B cell (primary cell): ENCODE measurements at regions not wholly inside any gene's neighbourhood (a gene's known extent, or its start where the extent isn't known, plus 50 kb on each side); places are given as distances from the start of the nearest gene placed in this dataset.

Experiments
- ATAC-seq: fragments of 200-7000 bp; cut with Tn5 transposase; one replicate; pipeline ENCODE4 v1.10.0; 2021; ENCODE audit warnings: low read depth, mild to moderate bottlenecking, moderate number of reproducible peaks, moderate library complexity
- CTCF ChIA-PET: fragments of 350-600 bp; sonication (Branson Sonifier 250); formaldehyde crosslinking; loops from one replicate; lab custom pipeline; 2021; ENCODE audit warnings: antibody characterized with exemption, inconsistent platforms; lab: Charles Lee
- POLR2A ChIA-PET: fragments of 350-600 bp; sonication (Branson Sonifier 250); formaldehyde crosslinking; loops from one replicate; lab custom pipeline; 2021; ENCODE audit warnings: antibody characterized with exemption; lab: Charles Lee
- DNase-seq: peaks from one replicate; pipeline ENCODE4 v3.0.0; 2013
- H2AFZ ChIP-seq: 2 replicates; pipeline ENCODE4 v1.6.1; 2012; ENCODE audit warnings: mild to moderate bottlenecking, low read depth, low read length; ENCODE audit not compliant: insufficient read depth, poor library complexity, severe bottlenecking
- H3K27ac ChIP-seq, 2 donors: 1 replicate in 1 of 2; 2 replicates in 1 of 2; pipeline ENCODE4 v1.5.1; 2012 to 2013; ENCODE audit warnings: low read length in 2 of 2, mild to moderate bottlenecking in 2 of 2, moderate library complexity in 1 of 2
- H3K27me3 ChIP-seq, 4 experiments: fragments of 200-600 bp in 1 of 4; sonication (generic) in 1 of 4; replicated peaks in 1 of 4; 1 replicate in 2 of 4; 2 replicates in 2 of 4; pipeline versions ENCODE4 v1.6.1 to v1.7.0; 2013 to 2016; ENCODE audit warnings: low read length in 3 of 4, mild to moderate bottlenecking in 2 of 4, mixed read lengths in 1 of 4, moderate library complexity in 1 of 4; ENCODE audit not compliant: insufficient read depth in 4 of 4, control insufficient read depth in 3 of 4; ENCODE audit errors: control extremely low read depth in 1 of 4
- H3K36me3 ChIP-seq, 2 experiments: replicated peaks in 1 of 2; 1 replicate in 1 of 2; 2 replicates in 1 of 2; pipeline versions ENCODE4 v1.6.1 to v1.7.1; 2013; ENCODE audit warnings: low read length in 1 of 2; ENCODE audit not compliant: insufficient read depth in 2 of 2, control insufficient read depth in 1 of 2; ENCODE audit errors: control extremely low read depth in 1 of 2, extremely low read depth in 1 of 2
- H3K4me1 ChIP-seq, 2 donors: fragments of 200-600 bp in 1 of 2; sonication (generic) in 1 of 2; 1 replicate in 1 of 2; 2 replicates in 1 of 2; pipeline versions ENCODE4 v1.5.1 to v1.6.1; 2013 to 2017; ENCODE audit warnings: low read length in 2 of 2; ENCODE audit not compliant: control insufficient read depth in 2 of 2, insufficient read depth in 2 of 2
- H3K4me2 ChIP-seq: replicated peaks from 2 replicates; pipeline ENCODE3; 2012; ENCODE audit warnings: mild to moderate bottlenecking, low read depth, low read length; ENCODE audit not compliant: poor library complexity, severe bottlenecking
- H3K4me3 ChIP-seq, 5 experiments: fragments of 200-600 bp in 1 of 5; sonication (generic) in 1 of 5; 1 replicate in 3 of 5; 2 replicates in 2 of 5; pipeline versions ENCODE4 v1.5.1 to v1.7.0; 2011 to 2016; ENCODE audit warnings: low read length in 4 of 5, mild to moderate bottlenecking in 4 of 5, low read depth in 2 of 5, control low read depth in 1 of 5, moderate library complexity in 1 of 5; ENCODE audit not compliant: insufficient read depth in 1 of 5; ENCODE audit errors: control extremely low read depth in 1 of 5, extremely low read depth in 1 of 5
- H3K79me2 ChIP-seq: fragments of 200-600 bp; sonication (generic); one replicate; pipeline ENCODE4 v1.6.0; 2016; ENCODE audit warnings: low read length; ENCODE audit not compliant: control insufficient read depth, insufficient read depth
- H3K9ac ChIP-seq: fragments of 200-600 bp; sonication (generic); 2 replicates; pipeline ENCODE4 v1.6.1; 2017; ENCODE audit warnings: mild to moderate bottlenecking, low read length, moderate library complexity
- H3K9me3 ChIP-seq, 3 donors: one replicate each; pipeline versions ENCODE4 v1.6.1 to v1.7.1; 2013; ENCODE audit warnings: low read length in 2 of 3; ENCODE audit not compliant: control insufficient read depth in 2 of 3, insufficient read depth in 1 of 3; ENCODE audit errors: control extremely low read depth in 1 of 3
- H4K20me1 ChIP-seq: 2 replicates; pipeline ENCODE4 v1.6.0; 2012; ENCODE audit warnings: mild to moderate bottlenecking, low read length; ENCODE audit not compliant: insufficient read depth, control insufficient read depth, poor library complexity, severe bottlenecking
- H3K27ac Mint-ChIP-seq: one replicate; pipeline ENCODE4 v1.8.0; 2021; ENCODE audit warnings: mixed read lengths
- H3K27me3 Mint-ChIP-seq: one replicate; pipeline ENCODE4 v1.8.0; 2021; ENCODE audit warnings: mixed read lengths
- H3K4me1 Mint-ChIP-seq: one replicate; pipeline ENCODE4 v1.8.0; 2021; ENCODE audit warnings: mixed read lengths
- H3K4me3 Mint-ChIP-seq: one replicate; pipeline ENCODE4 v1.8.0; 2021; ENCODE audit warnings: mixed read lengths
- H3K9me3 Mint-ChIP-seq: one replicate; pipeline ENCODE4 v1.8.0; 2022; ENCODE audit warnings: mixed read lengths; ENCODE audit not compliant: insufficient read depth
- EZH2 ChIP-seq: IDR thresholded peaks from 2 replicates; pipeline ENCODE4 v1.6.1; 2012; ENCODE audit warnings: borderline replicate concordance, low read depth, mild to moderate bottlenecking, moderate library complexity, low read length; ENCODE audit not compliant: insufficient read depth, poor library complexity, severe bottlenecking
- WGBS: methylation state at CpG from one replicate; pipeline ENCODE4 v1.1.5; 2013; ENCODE audit warnings: missing lambda C conversion rate; ENCODE audit not compliant: insufficient coverage; 5-methylcytosine and 5-hydroxymethylcytosine counted together
- intact Hi-C: fragments of 100-400 bp; cut with micrococcal nuclease; formaldehyde crosslinking; loops from one replicate; pipeline ENCODE4 v1.10.0; 2022
- TF ChIP-seq, protein P1 (sequence below): fragments of 200-600 bp; IDR thresholded peaks from one replicate; pipeline ENCODE4 v1.8.0; 2022; ENCODE audit warnings: antibody characterized with exemption, mild to moderate bottlenecking

DNA sequence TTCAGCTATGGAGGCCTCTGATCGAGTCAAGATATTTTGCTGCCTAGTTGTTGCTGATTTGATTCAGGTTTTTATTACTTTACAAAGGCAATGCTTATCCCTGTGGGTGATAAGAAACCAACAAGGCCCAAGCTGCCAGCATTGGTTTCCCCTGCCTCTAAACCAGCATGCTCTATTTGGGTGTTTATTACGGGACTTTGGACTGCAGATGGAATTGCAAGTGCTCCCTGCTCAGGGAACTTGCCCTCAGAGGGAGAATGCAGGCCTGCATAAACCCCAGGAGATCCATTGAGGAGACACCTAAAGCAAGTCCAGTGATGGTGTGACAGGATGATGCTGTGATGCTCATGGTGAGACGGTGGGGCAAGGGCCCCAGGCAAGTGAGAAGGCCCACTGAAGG, 172.1 kb downstream of the VAPA start:
- POLR2A ChIA-PET, result no interaction called here
- Histone ChIP-seq H3K9ac (no peak overlapping the region), H3K27ac (no peak overlapping the region), H3K36me3 (no peaks in the 10 kb centered on the region), H4K20me1 (no peaks in the 10 kb centered on the region), H3K4me3 (no peak overlapping the region), H3K4me2 (no peak overlapping the region), H3K9me3 (peaks cover 0 to 22% (median 18%) of the 10 kb centered on the region in 3 donors), H2AFZ (no peak overlapping the region), H3K79me2 (no peaks in the 10 kb centered on the region), H3K4me1 (no peaks in the 10 kb centered on the region), H3K27me3 (no peaks in the 10 kb centered on the region)
- ATAC-seq (no peak), DNase-seq (no peak)
- CTCF ChIA-PET, result no interaction called here
- Mint-ChIP-seq H3K4me3 (no peak overlapping the region), H3K27me3 (no peaks in the 10 kb centered on the region), H3K27ac (no peak overlapping the region), H3K4me1 (no peaks in the 10 kb centered on the region), H3K9me3 (peaks cover 13% of the 10 kb centered on the region)
- WGBS, result 80% methylated on average over 2 of the region's 3 CpGs
- intact Hi-C loops, result no loop called here
- TF ChIP-seq EZH2, result no peak
- TF ChIP-seq, protein P1, sequence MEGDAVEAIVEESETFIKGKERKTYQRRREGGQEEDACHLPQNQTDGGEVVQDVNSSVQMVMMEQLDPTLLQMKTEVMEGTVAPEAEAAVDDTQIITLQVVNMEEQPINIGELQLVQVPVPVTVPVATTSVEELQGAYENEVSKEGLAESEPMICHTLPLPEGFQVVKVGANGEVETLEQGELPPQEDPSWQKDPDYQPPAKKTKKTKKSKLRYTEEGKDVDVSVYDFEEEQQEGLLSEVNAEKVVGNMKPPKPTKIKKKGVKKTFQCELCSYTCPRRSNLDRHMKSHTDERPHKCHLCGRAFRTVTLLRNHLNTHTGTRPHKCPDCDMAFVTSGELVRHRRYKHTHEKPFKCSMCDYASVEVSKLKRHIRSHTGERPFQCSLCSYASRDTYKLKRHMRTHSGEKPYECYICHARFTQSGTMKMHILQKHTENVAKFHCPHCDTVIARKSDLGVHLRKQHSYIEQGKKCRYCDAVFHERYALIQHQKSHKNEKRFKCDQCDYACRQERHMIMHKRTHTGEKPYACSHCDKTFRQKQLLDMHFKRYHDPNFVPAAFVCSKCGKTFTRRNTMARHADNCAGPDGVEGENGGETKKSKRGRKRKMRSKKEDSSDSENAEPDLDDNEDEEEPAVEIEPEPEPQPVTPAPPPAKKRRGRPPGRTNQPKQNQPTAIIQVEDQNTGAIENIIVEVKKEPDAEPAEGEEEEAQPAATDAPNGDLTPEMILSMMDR, result no peak

DNA sequence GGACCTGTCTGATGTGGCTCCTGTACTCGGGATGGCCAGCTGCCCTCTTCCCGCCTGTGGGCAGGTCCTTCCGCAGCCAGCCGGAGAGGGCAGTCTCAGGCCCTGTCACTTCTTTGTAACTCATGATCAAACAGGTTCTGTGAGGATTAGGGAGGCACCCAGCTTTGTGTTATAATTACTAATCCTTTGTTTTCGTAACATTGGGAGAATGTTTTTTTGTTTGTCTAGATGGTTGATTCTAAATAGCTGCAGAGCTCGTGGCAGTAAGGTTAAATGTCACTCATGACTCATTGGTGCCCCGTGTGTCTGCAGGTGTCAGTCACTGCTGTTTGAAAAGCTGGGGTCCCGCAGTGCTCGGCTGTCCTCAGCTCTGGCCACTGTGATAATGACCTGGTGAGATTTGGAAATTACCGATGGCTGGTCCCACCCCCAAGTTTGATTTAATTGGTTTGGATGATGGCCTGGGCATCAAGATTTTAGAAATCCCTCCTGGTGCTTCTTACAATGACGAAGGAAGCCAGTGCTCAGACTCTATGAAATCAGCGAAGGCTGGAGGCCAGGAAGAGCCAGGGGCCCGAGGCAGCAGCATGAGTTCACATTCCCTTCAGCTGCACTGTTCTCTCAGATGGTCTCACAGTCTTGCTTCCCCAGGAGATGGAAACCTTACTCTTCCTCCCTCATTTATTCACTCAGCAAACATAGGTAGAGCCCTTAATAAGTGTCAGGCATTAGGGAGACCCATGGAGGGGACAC, 172.8 kb downstream of the VAPA start:
- Histone ChIP-seq H3K9ac (no peak overlapping the region), H4K20me1 (no peaks in the 10 kb centered on the region), H3K4me2 (no peak overlapping the region), H3K27me3 (no peaks in the 10 kb centered on the region), H3K9me3 (peaks cover 0 to 18% (median 15%) of the 10 kb centered on the region in 3 donors), H3K4me3 (no peak overlapping the region), H3K4me1 (no peaks in the 10 kb centered on the region), H3K79me2 (no peaks in the 10 kb centered on the region), H3K27ac (no peak overlapping the region), H3K36me3 (no peaks in the 10 kb centered on the region), H2AFZ (no peak overlapping the region)
- Mint-ChIP-seq H3K27ac (no peak overlapping the region), H3K4me1 (no peaks in the 10 kb centered on the region), H3K9me3 (peaks cover 12% of the 10 kb centered on the region), H3K4me3 (no peak overlapping the region), H3K27me3 (no peaks in the 10 kb centered on the region)
- ChIA-PET CTCF (no interaction called here), POLR2A (no interaction called here)
- whole genome bisulfite sequencing, result 94% methylated on average over 9 of the region's 13 CpGs
- DNase-seq (no peak), ATAC-seq (no peak)
- TF ChIP-seq, protein P1, result no peak
- no peak for TF ChIP-seq EZH2
- intact Hi-C loops, result no loop called here
